ENCODE measurements at regions not wholly inside any gene's neighbourhood (a gene's known extent, or its start where the extent isn't known, plus 50 kb on each side); places are given as distances from the start of the nearest gene placed in this dataset.

DNA sequence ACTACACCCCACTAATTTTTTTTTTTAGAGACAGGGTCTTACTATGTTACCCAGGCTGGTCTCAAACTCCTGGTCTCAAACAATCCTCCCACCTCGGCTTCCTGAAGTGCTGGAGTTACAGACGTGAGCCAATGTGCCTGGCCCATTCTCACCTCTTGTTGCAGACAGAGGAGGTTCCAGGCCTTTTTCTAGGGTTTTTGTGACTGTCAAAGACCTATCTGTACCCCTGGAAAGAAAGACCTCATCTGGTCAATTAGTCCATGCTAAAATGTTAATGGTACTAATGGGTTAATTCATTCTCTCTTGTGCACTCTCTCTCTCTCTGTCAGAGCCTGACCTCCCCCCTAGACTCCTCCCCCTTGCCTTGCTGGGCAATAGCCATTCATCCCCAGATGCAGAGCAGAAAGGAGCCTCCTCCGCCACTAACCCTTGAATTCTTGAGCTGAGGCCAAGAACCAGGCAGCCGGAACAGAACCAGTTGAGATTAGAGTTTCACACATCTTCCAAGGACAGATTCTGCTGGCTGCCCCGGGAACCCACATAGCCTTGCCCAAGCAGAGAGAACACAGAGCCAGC, 209.7 kb downstream of the SKIDA1 start:
- no peak for DNase-seq (ENCODE audit: low read depth, low spot score)
- Histone ChIP-seq H3K36me3 (ENCODE audit: insufficient read depth, low read length) (no peaks in the 10 kb centered on the region), H3K9me3 (ENCODE audit: low read depth, low read length) (no peaks in the 10 kb centered on the region), H3K4me3 (no peak overlapping the region), H3K27ac (no peak overlapping the region), H3K9ac (ENCODE audit: insufficient read length) (no peak overlapping the region)
- TF ChIP-seq EZH2 (IDR thresholded peaks at IDR 0.05) (no peak), FOXP2 (optimal IDR thresholded peaks at IDR 0.05; ENCODE audit: control extremely low read depth, extremely low read length, insufficient read depth) (no peak), POLR2AphosphoS5 (IDR thresholded peaks at IDR 0.05; ENCODE audit: borderline replicate concordance, low read depth, low read length) (no peak)

GRCh38 chr10:21314906-21315644, 210.4 kb downstream of the SKIDA1 start:
- Histone ChIP-seq H3K9ac (ENCODE audit: insufficient read length) (no peak overlapping the region), H3K36me3 (ENCODE audit: insufficient read depth, low read length) (no peaks in the 10 kb centered on the region), H3K4me3 (no peak overlapping the region), H3K9me3 (ENCODE audit: low read depth, low read length) (no peaks in the 10 kb centered on the region), H3K27ac (no peak overlapping the region)
- no peak for DNase-seq (ENCODE audit: low read depth, low spot score)
- TF ChIP-seq EZH2 (IDR thresholded peaks at IDR 0.05), result no peak
- TF ChIP-seq POLR2AphosphoS5 (IDR thresholded peaks at IDR 0.05; ENCODE audit: borderline replicate concordance, low read depth, low read length), result no peak
- TF ChIP-seq FOXP2 (optimal IDR thresholded peaks at IDR 0.05; ENCODE audit: control extremely low read depth, extremely low read length, insufficient read depth), result no peak

GRCh38 chr10:21314111-21314626, 211.3 kb downstream of the SKIDA1 start:
- no peak for DNase-seq (ENCODE audit: low read depth, low spot score)
- TF ChIP-seq FOXP2 (optimal IDR thresholded peaks at IDR 0.05; ENCODE audit: control extremely low read depth, extremely low read length, insufficient read depth) (no peak), EZH2 (IDR thresholded peaks at IDR 0.05) (no peak), POLR2AphosphoS5 (IDR thresholded peaks at IDR 0.05; ENCODE audit: borderline replicate concordance, low read depth, low read length) (no peak)
- H3K9me3 ChIP-seq (ENCODE audit: low read depth, low read length), result no peaks in the 10 kb centered on the region
- H3K9ac ChIP-seq (ENCODE audit: insufficient read length), result no peak overlapping the region
- no peaks in the 10 kb centered on the region for H3K36me3 ChIP-seq (ENCODE audit: insufficient read depth, low read length)
- H3K4me3 ChIP-seq, result no peak overlapping the region
- H3K27ac ChIP-seq, result no peak overlapping the region

DNA sequence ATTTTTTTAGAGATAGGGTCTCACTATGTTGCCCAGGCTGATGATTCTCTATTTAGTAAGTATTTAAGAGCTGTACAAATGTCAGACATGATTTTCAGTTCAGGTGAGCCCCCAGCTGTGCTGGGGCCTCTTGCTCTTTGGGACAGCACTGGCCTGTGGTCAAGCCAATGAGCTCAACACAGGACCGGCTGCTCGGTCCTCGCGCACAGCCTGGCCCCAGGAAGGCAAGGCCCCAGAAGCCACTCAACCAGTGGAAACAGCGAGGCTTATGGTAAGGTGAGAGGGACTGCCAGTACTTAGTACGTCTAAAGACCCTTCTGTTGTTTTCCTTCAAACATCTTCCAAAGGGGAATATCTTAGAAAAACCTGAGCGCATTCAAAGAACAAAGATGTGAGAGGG, 211.8 kb downstream of the SKIDA1 start:
- TF ChIP-seq EZH2 (IDR thresholded peaks at IDR 0.05) (no peak), POLR2AphosphoS5 (IDR thresholded peaks at IDR 0.05; ENCODE audit: borderline replicate concordance, low read depth, low read length) (no peak), FOXP2 (optimal IDR thresholded peaks at IDR 0.05; ENCODE audit: control extremely low read depth, extremely low read length, insufficient read depth) (no peak)
- no peaks in the 10 kb centered on the region for H3K9me3 ChIP-seq (ENCODE audit: low read depth, low read length)
- no peak overlapping the region for H3K4me3 ChIP-seq
- H3K27ac ChIP-seq, result no peak overlapping the region
- no peaks in the 10 kb centered on the region for H3K36me3 ChIP-seq (ENCODE audit: insufficient read depth, low read length)
- no peak for DNase-seq (ENCODE audit: low read depth, low spot score)
- no peak overlapping the region for H3K9ac ChIP-seq (ENCODE audit: insufficient read length)

- Histone ChIP-seq H3K27ac (no peak overlapping the region), H3K9me3 (ENCODE audit: low read depth, low read length) (no peaks in the 10 kb centered on the region), H3K9ac (ENCODE audit: insufficient read length) (no peak overlapping the region), H3K36me3 (ENCODE audit: insufficient read depth, low read length) (no peaks in the 10 kb centered on the region), H3K4me3 (no peak overlapping the region)
- DNase-seq (ENCODE audit: low read depth, low spot score), result no peak
- TF ChIP-seq EZH2 (IDR thresholded peaks at IDR 0.05) (no peak), POLR2AphosphoS5 (IDR thresholded peaks at IDR 0.05; ENCODE audit: borderline replicate concordance, low read depth, low read length) (no peak), FOXP2 (optimal IDR thresholded peaks at IDR 0.05; ENCODE audit: control extremely low read depth, extremely low read length, insufficient read depth) (no peak)
Observed at GRCh38 chr10:21311426-21311825, 214.1 kb downstream of the SKIDA1 start.

DNA sequence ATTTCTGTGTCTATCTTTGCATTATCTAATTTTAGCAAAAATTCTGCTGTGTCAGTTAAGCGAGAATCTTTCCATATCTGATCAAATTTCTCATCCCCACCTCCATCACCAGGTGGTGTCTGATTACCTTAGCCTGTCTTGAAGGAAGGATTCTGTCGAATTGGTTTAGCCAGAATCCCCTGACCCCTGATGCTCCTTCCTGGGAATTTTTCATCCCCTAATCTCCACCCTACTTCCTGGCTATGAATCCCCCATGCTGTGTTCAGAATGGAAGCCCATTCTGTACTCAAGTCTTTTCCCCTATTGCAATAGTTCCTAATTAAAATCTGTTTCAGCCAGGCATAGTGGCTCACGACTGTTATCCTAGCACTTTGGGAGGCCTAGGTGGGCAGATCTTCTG, 216.1 kb downstream of the SKIDA1 start:
- Histone ChIP-seq H3K9ac (ENCODE audit: insufficient read length) (no peak overlapping the region), H3K27ac (no peak overlapping the region), H3K9me3 (ENCODE audit: low read depth, low read length) (no peaks in the 10 kb centered on the region), H3K36me3 (ENCODE audit: insufficient read depth, low read length) (no peaks in the 10 kb centered on the region), H3K4me3 (no peak overlapping the region)
- no peak for DNase-seq (ENCODE audit: low read depth, low spot score)
- TF ChIP-seq POLR2AphosphoS5 (IDR thresholded peaks at IDR 0.05; ENCODE audit: borderline replicate concordance, low read depth, low read length) (no peak), EZH2 (IDR thresholded peaks at IDR 0.05) (no peak), FOXP2 (optimal IDR thresholded peaks at IDR 0.05; ENCODE audit: control extremely low read depth, extremely low read length, insufficient read depth) (no peak)

GRCh38 chr10:21308946-21309345, 216.5 kb downstream of the SKIDA1 start:
- Histone ChIP-seq H3K9ac (ENCODE audit: insufficient read length) (no peak overlapping the region), H3K4me3 (no peak overlapping the region), H3K9me3 (ENCODE audit: low read depth, low read length) (no peaks in the 10 kb centered on the region), H3K27ac (no peak overlapping the region), H3K36me3 (ENCODE audit: insufficient read depth, low read length) (no peaks in the 10 kb centered on the region)
- DNase-seq (ENCODE audit: low read depth, low spot score), result no peak
- TF ChIP-seq POLR2AphosphoS5 (IDR thresholded peaks at IDR 0.05; ENCODE audit: borderline replicate concordance, low read depth, low read length) (no peak), FOXP2 (optimal IDR thresholded peaks at IDR 0.05; ENCODE audit: control extremely low read depth, extremely low read length, insufficient read depth) (no peak), EZH2 (IDR thresholded peaks at IDR 0.05) (no peak)

- DNase-seq (ENCODE audit: low read depth, low spot score), result no peak
- Histone ChIP-seq H3K4me3 (no peak overlapping the region), H3K9me3 (ENCODE audit: low read depth, low read length) (no peaks in the 10 kb centered on the region), H3K9ac (ENCODE audit: insufficient read length) (no peak overlapping the region), H3K36me3 (ENCODE audit: insufficient read depth, low read length) (no peaks in the 10 kb centered on the region), H3K27ac (no peak overlapping the region)
- TF ChIP-seq EZH2 (IDR thresholded peaks at IDR 0.05) (no peak), FOXP2 (optimal IDR thresholded peaks at IDR 0.05; ENCODE audit: control extremely low read depth, extremely low read length, insufficient read depth) (no peak), POLR2AphosphoS5 (IDR thresholded peaks at IDR 0.05; ENCODE audit: borderline replicate concordance, low read depth, low read length) (no peak)
Observed at GRCh38 chr10:21308018-21308417, 217.5 kb downstream of the SKIDA1 start.

Measured in SK-N-MC (cell line).